LoVo (cell line): ENCODE measurements at regions not wholly inside any gene's neighbourhood (a gene's known extent, or its start where the extent isn't known, plus 50 kb on each side); places are given as distances from the start of the nearest gene placed in this dataset.

Experiments used
- DNase-seq: peaks from one replicate; pipeline ENCODE4 v3.0.0-alpha.2; 2016; ENCODE audit warnings: low spot score

DNA sequence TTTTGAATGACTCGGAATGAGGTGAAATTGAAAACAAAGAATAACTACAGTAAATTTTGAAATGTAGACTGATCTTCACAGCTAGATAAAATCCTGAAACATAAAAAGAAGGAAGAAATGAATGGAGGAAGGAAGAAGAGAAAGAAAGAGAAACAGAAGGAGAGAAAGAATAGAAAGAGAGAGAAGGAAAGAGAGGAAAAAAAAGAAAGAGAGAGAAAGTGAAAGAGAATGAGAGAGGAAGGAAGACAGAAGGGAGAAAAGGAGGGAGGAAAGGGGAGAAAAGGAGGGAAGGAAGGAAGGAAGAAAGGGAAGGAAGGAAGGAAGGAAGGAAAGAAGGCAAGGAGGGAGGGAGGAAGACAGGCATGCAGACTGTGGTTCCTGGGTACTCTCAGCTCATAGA, 982.6 kb downstream of the BCL11A start:
- no peak for DNase-seq

DNA sequence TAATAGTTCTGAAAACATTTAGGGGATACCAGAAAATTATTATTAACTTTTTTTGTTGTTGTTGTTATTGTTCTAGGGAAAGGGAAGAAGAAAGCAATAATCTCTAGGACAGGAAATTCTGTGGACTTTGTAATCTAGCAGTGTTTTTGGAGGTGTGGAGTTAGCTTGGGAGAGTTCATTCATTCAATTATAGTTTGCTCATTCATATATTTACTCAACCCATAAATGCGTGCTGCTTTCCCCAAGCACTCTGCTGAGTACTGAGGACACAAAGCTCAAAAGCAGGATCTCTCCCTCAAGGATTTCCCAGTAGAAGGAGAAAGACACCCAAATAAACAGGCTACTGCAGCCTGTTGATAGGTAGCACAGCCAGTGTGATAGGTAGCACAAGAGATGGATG, 984.3 kb downstream of the BCL11A start:
- DNase-seq, result no peak

DNA sequence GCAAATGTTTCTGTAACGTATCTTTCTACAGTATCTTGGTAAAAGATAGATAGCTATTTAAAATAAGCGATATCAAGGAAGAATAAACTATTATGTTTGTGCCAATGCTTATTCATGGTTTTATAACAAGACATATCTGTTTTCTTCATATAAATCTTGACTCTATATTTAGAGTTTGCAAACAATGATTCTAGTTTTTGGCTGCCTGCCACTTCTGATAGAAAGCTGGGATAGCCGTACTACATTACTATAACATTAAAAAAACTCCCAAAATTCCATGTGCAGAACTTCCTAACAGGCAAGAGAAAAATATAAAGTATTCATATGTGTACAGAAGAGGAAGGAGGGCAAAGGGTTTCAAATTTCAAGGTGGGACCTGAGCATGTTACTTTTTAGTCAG, 985.0 kb downstream of the BCL11A start:
- no peak for DNase-seq

GRCh38 chr2:59567151-59567550, 986.3 kb downstream of the BCL11A start:
- no peak for DNase-seq

- no peak for DNase-seq
Measured at GRCh38 chr2:59566739-59567138, 986.7 kb downstream of the BCL11A start.

- no peak for DNase-seq
Measured at GRCh38 chr2:59561281-59561680, 992.2 kb downstream of the BCL11A start.

- DNase-seq, result no peak
Measured at GRCh38 chr2:59560769-59561168, 992.7 kb downstream of the BCL11A start.

DNA sequence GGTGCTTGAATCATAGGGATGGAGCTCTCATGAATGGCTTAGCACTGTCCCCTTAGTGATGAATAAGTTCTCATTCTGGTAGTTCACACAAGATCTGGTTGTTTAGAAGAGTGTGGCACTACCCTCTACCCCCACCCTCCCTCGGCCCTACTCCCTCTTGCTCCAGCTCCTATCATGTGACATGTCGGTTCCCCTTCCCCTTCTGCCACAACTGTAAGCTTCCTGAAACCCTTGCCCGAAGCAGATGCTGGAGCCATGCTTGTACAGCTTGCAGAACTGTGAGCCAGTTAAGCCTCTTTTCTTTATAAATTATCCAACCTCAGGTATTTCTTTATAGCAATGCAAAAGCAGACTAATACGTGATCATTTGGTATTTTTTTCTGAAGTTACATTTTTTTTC, 1012.6 kb downstream of the BCL11A start:
- no peak for DNase-seq

- no peak for DNase-seq
Measured at GRCh38 chr2:59538398-59538911, 1015.0 kb downstream of the BCL11A start.

DNA sequence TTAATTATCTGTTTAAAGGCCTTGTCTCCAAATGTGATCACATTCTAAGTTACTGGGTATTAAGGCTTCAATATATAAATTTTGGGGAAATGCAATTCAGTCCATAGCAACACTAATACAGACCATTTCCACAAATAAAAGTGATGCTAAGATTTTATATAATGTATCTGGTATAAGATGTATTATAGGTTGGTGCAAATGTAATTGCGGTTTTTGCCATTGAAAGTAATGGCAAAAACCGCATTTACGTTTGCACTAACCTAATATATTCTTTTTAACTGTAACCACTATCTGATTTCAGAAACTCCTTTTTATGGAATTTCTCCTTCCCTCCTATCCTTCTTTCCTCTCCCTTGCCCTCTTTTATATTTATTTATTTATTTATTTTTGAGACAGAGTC, 1020.6 kb downstream of the BCL11A start:
- no peak for DNase-seq

DNA sequence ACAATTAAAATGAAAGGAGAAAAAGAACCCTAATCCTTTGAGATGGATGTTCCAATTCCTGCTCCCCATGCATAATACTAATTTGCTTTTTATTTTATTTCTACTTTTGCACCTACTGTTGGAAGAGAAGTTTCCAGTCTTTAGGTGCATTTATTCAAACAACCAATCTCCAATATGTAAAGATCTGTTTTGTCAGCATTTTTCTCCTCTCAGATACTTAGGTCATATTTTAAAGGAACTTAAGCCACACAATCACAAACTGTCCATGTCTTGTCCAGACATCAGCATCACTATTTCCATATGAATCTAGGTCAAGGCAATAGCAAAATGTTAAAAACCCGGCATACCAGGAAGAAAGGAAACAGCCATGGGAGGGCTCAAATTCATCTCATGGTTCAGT, 1023.2 kb downstream of the BCL11A start:
- no peak for DNase-seq

GRCh38 chr2:59529726-59530125, 1023.7 kb downstream of the BCL11A start:
- no peak for DNase-seq

DNA sequence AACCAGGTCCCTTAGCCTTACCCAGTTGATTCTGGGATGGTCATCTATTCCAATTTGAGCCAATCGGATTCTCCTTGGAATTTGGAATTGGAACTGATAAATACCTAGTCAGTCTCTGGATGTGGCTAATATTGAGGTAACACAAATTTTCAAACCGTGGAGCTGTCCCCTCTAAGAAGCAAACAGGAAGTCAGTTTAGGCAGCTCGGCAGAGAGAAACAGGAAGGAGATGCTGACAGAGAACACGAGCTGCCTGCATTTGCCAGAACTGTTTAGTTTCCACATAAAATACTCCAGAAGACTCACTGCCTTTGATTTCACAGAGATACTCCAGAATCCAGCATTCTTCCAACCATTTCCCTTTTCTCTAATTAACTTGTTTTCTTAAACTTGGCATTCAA, 1024.9 kb downstream of the BCL11A start:
- DNase-seq, result no peak

DNA sequence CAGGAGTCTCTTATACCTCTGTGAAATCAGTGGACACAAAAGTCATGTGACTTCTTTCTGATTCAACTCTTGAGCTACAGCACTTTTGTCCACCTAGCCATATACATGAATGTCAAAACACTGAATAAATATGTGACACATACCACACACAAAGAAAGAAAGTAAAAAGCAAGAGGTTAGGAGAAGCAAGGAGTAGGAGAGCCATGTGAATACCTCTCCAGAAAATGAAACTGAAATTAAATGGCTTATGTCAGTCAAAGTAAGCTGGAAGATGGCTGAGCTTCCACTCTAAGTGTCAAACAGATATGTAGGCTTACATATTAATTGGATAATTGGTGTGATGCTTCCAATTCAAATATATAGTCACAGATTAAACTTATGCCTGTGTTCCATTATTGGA, 1050.5 kb downstream of the BCL11A start:
- DNase-seq, result no peak

GRCh38 chr2:59490994-59491393, 1062.5 kb downstream of the BCL11A start:
- no peak for DNase-seq

DNA sequence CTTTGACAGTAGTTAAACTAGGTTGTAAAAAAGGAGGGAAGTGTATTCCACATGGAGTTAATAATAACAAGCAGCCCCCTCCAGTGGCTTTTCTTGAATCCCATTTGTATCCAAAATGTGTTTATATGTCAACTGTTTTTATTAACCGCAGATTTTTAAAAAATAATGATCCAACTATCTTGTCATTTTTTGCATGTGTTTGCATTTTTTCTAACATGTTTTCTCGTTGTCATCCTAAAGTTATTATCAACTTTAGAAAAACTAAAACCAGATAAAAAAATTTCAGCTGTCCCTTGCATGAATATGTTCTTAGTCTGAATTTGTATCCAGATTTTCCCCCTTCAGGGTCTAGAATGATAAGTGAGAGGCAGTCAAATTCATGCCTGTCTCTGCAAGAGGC, 1063.3 kb downstream of the BCL11A start:
- no peak for DNase-seq

DNA sequence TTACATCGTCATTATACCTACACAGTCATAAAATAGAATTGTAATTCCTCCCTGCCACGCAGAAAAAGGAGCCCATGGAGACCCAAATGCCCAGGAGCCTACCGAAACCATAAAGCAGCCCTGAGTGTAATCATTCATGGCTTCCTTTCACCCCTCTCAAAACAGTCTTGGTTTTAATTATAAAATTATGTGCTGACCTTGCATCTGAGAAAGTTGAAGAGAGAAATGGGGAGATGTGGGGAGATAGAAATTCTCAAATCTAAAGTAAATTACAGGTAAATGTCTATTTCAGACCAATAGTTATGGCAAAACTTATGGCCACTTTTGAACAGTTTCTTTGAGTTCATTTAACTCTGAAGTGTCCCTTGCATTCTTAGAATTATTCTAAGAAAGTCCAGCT, 1068.8 kb downstream of the BCL11A start:
- DNase-seq, result no peak

DNA sequence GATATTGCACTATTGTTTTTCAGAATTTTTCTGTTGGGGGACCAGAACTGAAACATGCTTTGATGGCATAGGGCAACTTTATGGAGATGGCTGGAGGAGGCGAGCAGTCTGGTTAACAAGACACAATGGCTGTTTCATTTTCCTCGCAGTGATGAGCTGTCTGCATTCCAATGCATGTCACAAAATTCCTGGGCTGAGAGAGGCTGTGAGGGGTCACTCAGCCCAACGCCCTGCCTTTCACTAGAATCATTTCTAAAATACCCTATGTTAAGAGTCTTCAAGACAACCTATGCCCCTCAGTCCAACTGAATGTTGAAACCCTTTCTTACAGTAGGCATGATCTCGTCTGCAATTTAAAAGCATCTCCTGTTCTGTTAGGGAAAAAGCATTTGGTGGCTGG, 1090.0 kb downstream of the BCL11A start:
- DNase-seq, result no peak

DNA sequence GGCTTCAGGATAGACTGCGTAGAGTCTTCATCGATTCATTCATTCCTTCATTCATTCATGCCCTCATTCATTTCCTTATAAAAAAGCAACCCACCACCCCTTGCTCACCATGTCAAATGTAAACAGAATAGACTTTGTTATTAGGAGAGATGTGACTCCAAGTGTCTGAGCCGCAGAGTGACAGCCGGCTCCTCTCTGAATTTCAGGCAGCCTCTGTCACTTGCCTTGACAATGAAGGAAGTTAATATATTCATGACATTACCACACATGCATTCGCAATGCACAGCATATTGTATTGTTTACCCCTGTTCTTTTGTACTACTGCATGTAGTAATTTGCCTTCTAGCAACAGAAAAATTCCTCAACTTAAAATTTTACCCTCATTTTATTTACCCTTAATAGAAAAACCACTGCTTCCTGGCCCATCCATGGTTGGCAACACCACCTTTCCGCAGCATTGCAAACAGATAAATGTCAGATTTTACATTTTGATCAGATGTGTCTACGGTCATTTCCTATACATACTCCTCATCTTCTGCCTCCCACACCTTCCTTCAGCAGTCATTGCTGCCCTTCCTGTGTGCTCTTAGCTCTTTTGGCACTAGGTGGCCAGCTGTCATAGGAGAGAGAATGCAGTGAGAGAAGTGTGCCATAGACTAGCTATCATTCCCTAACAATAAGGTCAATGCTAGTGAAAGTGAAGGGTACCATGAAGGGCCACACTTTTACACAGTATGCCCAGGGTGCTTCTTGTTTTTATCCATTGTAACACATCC, 1090.8 kb downstream of the BCL11A start:
- no peak for DNase-seq

DNA sequence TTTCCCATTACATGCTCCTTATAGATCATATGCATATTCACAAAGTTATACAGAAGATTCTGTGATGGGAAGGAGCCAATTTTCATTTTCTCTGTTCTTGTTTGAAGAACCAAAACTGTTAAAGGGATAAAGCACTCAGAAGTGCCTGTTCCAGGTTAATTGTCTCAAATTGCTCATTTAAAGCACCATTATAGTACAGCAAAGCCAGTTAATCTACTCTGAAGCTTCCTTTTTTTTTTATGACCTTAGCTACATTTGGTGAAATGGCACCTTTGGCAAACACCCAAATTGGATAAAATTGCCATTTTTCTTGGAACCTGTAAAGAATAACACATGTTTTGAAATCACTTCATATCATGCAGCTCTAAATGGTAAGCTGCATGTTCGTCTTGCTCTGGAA, 1092.3 kb downstream of the BCL11A start:
- no peak for DNase-seq

- no peak for DNase-seq
Measured at GRCh38 chr2:59458800-59459199, 1094.7 kb downstream of the BCL11A start.

DNA sequence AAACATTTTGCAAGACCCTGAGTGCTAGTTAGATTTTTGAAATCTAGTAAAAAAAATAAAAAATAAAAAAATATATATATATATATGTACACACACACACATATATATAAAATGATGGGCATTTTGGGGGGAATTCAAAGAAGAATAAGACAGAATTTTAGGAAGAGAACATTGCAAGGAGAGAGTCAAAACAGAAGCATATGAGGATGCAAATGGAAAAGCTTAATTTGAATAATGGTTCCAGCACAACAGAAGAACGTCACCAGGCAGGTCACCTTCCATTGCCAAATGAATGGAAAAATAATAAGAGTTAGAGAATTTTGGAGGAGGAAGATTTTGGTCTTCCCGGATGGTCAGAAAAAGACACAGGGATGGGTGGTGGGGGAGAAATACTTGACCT, 1097.2 kb downstream of the BCL11A start:
- no peak for DNase-seq

DNA sequence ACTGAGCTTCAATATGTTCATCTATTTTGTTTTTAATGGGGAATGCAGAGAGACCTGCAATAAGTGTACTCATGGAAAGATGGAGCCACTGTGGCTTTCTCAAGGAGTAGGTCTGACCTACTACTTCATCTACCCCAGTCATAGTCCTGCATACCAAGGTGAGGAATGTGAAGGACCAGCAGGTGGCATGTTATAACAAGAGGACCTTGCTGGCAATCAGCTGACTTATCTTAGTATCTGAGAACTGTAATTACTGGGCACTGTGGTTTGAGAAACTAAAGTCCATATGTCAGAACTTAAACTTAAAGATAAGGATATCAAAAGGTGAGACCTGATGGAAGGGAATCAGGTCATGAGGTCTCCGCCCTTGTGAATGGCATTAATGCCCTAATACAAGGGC, 1104.2 kb downstream of the BCL11A start:
- peak; percentile 8 for DNase-seq

DNA sequence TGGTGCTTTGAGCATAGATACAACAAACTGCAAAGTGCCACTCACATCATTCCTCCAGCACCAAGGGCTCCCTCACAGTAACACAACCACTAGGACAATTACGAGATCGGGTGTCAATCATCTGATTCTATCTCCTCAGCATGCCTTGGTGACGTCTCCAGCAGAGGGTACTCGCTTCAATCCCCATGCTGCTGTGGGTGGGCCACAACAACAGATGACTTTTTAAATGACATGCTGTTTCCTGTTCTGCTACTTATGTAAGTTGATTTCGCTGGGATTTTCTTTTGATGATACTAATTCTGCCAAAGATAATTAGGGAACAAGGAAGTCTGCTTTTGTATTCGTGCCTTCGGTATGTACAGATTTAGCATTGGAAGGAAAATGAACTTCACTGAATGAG, 1113.0 kb downstream of the BCL11A start:
- no peak for DNase-seq
